IPS-NIHi7 (cell line): ENCODE measurements at regions not wholly inside any gene's neighbourhood (a gene's known extent, or its start where the extent isn't known, plus 50 kb on each side); places are given as distances from the start of the nearest gene placed in this dataset.

ENCODE experiments used
- DNase-seq: peaks from one replicate; pipeline ENCODE4 v3.0.0; 2012; ENCODE audit warnings: mixed read lengths; ENCODE audit errors: extremely low spot score

DNA sequence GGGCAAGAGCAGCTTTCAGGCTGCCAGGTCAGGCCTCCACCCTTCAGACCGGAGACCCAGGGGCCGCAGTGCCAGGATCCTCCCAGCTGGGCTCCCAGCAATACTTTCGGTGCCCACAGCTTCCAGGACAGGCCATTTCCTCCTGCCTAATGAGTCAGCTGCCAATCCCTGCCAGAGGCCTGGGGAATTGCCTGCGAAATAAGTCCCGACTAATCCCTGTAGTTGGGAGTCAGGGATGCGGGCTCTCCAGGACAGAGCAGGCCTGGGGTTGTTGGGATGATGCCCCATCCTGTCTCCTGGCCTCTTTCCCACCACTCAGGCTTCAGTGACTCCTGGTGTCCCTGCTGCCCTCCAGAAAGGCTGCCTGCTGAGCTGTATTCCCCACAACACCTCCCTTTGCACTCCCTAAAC, 143.5 kb upstream of the UNC5B start:
- no peak for DNase-seq

- DNase-seq = no peak
Observed at GRCh38 chr10:71069909-71070666, 142.3 kb upstream of the UNC5B start.

DNA sequence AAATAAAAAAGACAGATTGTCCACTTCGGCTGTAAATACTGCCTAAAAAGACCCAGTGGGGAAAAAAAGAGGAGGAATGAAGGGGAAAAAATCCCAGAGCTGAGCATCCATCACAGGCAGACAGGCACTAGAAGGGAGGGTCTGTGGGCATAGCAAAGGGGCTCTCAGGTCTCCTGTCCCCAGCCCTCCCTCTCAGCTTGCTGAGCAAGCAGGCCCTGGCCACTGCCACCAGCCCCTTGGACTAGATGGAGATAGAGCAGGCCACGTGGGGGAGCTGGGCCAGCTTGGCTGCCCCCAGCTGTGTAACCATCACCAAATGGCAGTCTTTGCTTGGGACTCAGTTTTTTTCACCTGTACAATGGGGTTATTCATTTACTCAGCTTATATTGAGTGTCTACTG, 141.6 kb upstream of the UNC5B start:
- no peak for DNase-seq

DNA sequence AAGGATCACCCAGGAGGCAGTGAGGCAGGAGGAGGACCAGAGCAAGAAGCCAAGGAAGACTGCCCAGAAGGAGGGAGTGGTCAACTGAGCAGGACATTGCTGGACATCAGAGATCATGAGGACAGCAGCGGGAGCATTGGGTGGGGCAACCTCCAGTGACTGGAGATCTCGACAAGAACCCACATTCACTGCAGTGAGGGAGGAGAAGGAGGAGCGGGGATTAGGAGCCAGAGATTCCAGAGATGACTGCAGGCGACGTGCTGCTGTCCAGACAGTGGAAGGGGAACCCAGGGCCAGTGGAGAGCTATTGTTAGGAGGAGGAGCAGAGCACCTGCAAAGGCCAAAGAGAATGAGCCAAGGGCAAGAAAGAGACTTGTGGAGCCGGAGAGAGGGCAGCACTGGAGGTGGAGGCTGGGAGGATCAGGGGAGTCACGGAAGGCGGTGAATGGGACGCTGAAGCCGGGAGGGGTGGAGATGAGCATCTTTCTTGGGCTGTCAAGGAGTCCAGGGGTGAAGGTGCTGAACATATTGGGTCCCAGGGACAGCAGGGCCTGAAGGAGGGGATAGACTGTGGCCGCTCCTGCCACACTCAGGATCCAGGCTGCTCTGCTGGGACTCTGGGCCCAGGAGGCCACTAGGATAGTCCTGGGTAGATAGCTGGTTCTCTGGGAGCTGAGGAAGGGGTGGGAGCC, 140.1 kb upstream of the UNC5B start:
- no peak for DNase-seq

GRCh38 chr10:71072823-71073210, 139.6 kb upstream of the UNC5B start:
- no peak for DNase-seq

GRCh38 chr10:71073451-71074175, 138.8 kb upstream of the UNC5B start:
- no peak for DNase-seq

- peak; percentile 86 for DNase-seq
Observed at GRCh38 chr10:71074176-71074755, 138.1 kb upstream of the UNC5B start.

DNA sequence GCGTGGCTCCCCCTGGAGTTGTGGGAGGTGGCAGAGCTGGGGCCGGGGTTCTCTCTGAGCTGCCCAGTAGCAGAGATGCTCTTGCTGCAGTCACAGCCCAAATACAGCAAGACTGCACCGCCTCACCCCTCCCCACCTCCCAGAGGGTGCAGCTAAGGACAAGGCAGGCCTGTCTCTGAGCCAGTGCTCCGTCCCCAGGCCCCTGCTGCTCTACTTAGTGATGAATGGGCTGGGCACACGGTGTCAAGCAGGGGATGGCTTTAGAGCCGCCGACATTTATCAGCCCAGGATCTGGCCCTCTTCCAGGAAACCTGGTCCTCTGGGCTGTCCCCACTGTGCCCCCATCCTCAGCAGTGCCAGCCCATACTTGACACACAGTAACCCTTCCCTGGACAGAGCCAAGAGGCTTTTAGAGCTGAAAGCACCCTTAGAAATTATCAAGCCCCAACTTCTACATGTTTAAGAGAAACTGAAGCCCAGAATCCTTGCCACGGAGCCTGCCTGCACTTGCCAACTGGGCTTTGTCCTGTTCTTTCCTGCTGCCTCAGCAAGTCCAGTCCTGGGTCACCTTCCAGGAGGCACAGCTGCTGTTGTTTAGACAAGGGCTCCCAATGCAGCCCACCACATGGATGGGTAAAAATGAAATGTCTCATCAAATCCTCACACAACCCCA, 137.1 kb upstream of the UNC5B start:
- DNase-seq = no peak

DNA sequence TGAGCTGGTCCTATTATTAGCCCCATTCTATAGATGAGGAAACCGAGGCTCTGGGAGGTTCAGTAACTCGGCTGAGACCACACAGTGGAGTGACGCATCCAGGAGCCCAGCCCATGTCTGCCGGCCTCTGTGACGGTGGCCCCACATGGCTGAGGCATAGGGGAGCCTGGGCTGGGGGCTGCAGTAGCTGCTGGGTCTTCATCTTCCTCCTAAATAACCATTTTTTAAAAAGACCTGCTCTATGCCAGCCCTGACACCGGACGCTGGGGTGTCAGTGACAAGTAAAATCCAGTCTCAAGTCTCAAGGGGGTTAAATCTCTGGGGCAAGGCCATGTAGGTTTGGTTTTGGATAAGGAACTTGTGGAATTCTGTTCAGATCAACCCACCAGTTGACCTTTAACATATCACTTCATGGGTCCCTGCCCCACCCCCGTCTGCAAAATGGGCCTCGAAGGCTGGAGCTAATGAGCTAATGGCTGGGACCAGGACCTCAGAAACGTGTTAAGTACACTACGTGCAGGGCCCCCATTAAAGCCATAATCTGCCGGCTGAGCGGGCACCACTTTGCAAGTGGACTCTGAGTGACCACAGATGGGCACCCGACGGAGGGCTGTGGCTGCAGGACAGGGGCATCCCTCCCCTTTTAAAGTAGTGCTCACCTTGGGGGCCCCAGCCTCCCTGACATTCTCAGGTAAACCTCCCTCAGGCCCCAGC, 136.5 kb upstream of the UNC5B start:
- DNase-seq = no peak

DNA sequence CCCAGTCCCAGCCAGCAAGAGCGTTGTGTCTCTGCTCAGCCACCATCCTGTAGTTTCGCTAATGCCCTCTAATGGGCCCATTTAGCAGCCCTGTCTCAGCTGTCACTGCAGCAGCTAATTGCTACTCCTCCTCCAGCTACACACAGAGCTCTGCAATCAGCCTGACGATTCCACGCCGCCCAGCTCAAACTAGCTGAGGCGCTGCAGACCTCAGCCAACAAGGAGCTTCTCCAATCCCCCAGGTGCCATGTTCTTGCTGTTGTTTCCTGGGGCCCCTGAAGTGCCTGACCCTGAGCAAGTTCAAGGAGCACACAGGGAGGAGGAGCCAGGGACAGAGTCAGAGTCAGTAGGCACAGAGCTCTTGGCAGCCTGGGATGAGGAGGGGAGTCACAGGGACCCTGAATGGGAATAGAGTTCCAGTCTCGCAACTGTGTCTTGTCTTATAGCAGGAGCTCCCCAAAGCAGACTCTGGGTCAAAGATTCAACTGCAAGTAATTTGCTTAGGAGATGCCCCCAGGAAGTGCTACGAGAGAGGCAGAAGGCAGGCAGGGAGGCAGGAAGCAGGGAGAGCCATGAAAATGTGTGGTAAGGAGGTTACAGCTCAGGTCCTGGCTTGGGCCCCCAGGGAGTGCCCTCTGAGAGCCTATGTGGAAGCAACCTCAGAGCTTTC, 135.8 kb upstream of the UNC5B start:
- DNase-seq = peak; percentile 52

GRCh38 chr10:71077143-71077581, 135.2 kb upstream of the UNC5B start:
- DNase-seq = no peak

- DNase-seq = no peak
Observed at GRCh38 chr10:71077796-71078453, 134.4 kb upstream of the UNC5B start.

GRCh38 chr10:71078454-71079145, 133.8 kb upstream of the UNC5B start:
- peak; percentile 4 for DNase-seq

GRCh38 chr10:71079761-71080380, 132.5 kb upstream of the UNC5B start:
- no peak for DNase-seq

DNA sequence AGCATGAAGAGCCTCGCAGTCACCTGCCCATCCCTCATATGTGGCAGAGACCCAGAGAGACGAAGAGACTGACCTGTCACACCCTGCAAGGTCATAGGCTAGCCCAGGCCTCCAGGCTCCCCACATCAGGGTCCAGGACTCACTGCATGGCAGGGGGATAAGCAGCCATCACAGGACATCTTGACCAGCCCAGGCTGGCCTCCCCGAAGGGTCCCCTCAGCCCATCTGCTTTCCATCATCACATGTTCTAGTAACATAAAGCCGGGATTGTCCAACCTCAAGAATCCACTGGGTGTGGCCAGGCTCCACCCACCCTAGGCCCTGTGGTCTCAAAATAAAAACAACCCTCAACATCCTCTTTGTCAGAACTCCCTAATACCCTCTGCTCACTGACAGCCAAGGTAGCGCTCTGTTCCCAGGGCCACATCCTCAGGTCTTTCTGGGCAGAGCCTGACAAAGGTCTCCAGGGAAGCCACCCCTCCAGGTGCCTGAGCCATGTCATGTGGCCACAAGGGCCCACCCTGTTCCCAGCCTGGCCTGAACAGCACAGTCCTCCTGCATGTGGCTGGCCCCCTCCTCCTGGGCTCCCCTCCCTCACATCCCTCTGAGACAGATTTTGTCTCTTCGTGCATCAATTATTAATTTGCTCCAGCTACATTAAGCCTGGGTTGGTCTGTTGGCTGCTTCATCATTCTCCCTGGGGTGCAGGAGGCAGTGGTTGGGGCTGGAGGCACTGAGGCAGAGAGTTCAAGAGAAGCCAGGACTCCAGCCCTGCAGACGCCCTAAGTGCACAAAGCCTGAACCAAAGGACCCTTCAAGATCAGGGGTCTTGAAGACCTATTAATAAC, 131.8 kb upstream of the UNC5B start:
- no peak for DNase-seq

DNA sequence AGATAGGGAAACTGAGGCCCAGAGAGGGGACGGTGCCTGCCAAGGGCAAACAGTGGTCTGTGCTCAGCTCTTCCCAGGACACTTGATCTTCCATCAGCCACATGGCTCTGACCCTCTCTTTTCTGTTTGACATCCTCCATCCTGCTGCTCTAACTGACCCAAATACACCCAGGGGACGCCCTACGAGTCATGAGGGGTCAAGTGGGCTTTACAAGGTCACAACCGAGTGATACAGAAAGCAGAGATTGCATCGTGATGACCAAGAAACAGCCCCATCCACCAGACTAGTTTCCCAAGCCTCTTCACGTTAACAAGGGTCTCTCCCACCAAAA, 131.2 kb upstream of the UNC5B start:
- DNase-seq = no peak

GRCh38 chr10:71081912-71082311, 130.5 kb upstream of the UNC5B start:
- no peak for DNase-seq
